HG03064 (cell line): ENCODE measurements at regions not wholly inside any gene's neighbourhood (a gene's known extent, or its start where the extent isn't known, plus 50 kb on each side); places are given as distances from the start of the nearest gene placed in this dataset.
"Not testable (repeated sequence)": the region's sequence is repeated elsewhere in the genome, so short reads cannot be mapped to it uniquely, and the experiment has no call there.

Experiments
- ATAC-seq: cut with Tn5 transposase; IDR thresholded peaks from one replicate; pipeline ENCODE4 v1.9.1; 2021; ENCODE audit warnings: low read depth; ENCODE audit not compliant: unreplicated experiment

DNA sequence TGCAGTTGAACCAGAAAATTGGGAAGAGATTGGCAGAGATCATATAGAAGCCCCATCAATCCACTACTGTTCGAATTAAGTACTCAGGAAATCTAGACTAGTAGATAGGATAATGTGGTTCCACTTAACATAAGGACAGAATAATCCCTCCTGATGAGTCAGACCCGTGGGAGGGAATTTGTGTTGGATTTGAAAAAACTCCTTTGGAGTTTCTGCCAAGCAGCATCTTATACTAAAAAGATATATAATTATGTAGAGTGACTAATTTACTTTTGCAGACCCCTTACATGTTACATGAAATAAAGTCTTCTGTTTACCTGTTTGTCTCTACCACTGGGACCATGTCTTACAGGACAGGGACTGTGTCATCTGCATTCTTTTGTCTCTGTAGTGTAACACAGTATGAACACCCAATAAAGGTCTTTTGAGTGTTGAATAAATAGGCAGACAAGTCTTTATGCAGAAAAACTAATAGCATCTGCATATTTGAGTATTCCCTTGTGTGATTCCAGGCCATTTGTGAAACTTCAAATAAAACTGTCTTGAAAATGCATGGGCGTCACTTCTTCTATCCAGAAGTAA is 122.6 kb upstream of the DNAJC10 start:
- no peak for ATAC-seq

DNA sequence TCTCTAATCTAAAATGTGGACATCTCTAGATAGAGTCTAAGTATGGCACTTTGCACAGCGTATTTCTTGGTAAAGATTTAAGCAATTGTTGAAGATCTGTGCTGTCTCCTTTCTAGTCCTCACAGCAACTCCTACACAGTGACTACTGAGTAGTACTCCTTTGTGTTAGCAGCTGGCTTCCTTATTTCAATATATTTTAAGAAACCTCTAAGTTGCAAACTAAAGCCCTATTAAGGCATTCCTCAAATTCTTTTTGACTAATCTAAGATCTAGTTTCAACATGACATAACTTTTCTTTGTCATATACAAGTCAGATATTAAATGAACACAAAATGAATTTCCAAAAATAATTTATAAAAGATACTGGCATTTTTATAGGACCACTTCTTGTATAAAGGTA is 121.8 kb upstream of the DNAJC10 start:
- ATAC-seq, result no peak

GRCh38 chr2:182595650-182596049 is 120.4 kb upstream of the DNAJC10 start:
- no peak for ATAC-seq

- ATAC-seq, result no peak
Observed at GRCh38 chr2:182597570-182598295, 118.3 kb upstream of the DNAJC10 start.

DNA sequence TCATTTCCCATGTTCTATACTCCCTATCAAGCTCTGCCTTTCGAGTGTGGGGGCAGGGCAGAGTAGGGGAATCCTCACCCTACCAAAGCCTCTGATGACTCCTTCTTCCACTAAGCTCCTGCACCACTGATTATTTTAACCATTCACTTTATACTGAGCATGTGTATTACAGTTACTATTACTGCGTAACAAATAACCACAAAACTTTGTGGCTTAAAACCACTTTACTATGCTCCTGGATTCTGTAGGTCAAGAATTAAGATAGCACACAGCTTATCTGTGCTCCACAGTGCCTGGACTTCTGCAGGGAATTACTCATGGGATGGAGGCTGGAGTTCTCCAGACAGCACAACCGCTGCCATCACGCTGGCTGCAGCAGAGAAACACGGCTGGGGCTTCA is 117.4 kb upstream of the DNAJC10 start:
- ATAC-seq, result no peak

DNA sequence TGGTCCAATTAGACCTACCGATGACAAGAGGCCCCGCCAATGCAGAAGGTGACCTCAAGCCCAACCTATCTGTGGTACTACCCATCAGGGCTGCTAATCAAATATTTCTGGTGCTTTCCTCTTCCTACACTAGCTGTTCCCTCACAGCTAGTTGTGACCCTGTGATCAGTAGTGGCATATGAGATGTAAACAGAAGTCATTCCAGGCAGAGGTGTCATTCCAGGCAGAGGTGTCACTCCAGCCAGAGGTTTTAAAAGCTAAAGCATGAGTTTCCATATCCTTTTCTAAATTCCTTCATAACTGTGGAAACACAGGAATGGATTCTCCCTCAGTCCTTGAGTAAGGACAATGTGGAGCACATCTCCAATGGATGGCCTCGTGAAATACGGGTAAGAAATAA is 110.9 kb upstream of the DNAJC10 start:
- ATAC-seq, result no peak

GRCh38 chr2:182606728-182607681 is 109.1 kb upstream of the DNAJC10 start:
- ATAC-seq, result no peak

- ATAC-seq, result no peak
Observed at GRCh38 chr2:182608181-182608845, 107.7 kb upstream of the DNAJC10 start.

GRCh38 chr2:182609005-182609404 is 107.1 kb upstream of the DNAJC10 start:
- not testable (repeated sequence) for ATAC-seq

DNA sequence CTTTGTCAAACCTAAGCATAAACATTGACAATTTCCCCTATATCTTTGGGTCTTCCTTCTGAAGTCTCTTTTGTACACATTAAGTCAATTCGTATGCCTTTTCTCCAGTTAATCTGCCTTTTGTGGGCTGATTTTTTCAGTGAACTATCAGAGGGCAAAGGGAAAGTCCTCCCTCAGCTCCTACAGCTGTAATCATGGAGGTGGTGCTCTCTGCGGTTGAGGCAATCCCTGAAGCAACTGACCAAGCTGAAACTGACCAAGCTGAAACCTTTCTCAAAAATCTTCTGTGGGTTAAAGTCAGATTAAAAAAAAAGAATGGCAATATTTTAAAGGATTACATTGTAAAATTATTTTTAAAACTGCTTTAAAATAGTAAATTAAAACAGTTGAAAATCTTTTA is 105.8 kb upstream of the DNAJC10 start:
- ATAC-seq, result no peak

DNA sequence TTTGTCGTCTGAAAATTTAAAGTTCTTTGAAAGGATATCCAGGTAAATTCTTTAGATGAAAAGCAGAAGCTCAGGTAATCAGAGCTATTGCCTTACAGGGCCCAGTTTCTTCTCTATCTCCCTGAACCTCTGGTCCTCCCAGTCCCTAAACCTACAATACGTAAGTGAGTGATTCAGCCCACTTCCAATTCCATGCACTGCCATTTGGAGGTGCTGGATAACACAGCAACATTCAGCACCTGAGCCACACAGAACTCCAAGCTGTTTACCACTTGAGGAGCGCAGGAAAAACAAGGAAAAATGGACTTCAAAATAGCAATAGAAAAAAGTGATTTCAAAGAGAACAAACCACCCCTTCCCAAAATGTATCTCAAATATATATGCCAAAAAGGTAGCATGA is 105.0 kb upstream of the DNAJC10 start:
- no peak for ATAC-seq

DNA sequence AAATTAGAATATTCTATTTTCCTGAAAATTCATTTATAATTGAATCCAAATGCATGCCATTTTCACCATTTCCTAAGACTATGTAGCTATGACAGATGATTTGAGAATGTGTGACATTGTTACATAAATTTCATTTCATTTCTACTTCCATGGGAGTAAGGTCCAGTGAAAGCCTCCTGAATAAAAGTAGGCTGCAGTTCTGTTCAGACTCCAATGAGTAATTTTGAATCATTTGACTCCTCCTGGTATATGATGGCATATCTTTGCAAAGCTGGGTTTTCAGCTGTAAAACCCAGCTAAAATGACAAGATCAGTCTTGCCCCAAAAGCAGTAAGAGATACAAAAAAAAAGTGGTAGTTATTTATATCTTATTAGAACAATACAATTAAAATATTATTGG is 101.0 kb upstream of the DNAJC10 start:
- no peak for ATAC-seq

DNA sequence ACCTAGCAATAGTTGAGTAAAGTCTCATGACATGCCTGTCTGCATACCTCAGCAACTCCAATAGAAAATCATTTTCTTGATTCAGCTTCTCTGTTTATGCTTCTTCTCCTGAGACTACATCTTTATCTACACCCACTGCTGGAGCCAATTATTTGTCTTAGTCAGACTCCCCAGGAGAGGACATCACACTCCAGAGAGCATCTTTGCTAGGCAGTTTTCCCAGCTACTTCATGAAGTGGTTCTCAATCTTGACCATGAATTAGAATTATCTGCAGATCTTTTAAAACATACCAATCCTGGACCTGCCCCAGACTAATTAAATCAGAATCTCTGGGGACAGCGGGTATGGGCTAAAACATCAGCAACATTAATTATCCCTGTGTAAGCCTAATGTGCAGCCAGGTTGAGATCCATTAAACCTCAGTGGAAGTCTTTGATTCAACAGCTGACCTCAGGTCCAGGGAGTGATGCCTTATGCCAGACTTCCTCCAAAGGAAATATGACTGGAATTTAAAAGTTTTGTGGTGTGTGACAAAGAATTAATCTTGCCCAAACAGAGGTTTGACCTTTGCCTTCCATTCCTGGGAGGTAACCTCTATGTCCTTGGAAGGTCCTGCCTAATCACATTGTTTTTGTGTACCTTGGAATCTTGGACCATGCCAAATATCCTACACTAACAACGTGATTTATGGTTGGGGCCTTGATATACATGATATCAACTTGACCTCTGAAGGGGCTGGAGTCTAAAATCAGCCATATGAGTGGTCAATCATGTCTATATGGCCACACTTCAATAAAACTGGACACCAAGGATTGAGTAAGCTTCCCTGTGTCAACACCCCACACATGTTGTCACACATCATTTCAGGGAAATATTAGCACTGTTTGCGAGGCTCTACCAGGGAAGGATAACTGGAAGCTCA is 99.3 kb upstream of the DNAJC10 start:
- no peak for ATAC-seq

DNA sequence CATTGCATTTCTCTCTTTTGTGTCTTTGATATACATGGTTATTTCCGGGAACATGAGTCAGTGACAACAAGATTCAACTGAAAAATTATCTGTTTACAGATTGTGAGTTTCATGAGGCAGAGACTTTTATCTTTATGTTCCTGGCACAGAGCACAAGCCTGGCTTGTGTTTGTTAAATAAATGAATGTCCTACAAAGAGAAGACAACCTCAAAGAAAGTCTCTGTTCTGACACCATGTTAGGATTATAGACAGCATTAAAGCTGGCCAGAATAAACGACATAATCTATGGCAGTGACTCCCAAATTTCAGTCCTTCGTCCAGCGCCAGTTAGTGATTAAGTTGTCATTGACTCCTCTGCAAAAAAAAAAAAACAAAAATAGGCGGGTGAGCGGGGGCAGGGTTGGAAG is 97.4 kb upstream of the DNAJC10 start:
- no peak for ATAC-seq

DNA sequence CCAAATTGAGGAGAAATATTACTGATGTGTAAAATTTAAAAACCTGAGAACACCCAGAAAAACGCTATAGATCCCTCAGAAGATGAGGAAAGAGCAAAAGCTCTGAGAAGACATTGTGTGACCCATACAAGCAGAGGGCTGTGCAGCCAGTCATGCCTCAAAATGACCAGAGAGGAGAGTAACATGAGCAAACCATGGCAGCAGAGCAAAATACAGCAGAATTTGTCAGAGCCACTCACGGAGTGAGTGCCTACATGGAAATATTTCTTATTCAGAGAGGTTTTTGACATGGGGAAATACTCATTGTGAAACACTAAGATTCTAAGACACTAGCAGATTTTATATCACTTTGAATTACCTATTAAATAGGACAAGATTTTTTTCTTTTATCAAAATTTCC is 96.8 kb upstream of the DNAJC10 start:
- no peak for ATAC-seq

DNA sequence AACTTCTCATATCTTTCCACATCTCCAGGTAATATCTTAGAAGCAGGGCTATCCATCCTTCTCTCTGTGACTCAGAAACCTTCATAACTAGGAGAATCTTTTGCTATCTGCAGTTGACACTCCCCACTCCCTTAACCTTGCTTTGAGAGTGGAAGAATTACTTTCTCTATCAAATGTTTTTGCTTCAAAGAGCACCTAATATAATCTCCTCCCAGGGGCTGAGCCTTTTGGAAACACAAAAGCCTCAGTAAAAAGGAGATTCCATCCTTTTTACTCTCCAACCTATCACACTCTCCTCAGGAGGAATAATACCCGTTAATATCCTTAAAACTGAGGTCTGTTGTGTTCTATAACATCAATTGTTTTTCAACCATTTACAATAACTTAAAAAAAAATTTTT is 94.9 kb upstream of the DNAJC10 start:
- ATAC-seq, result no peak

GRCh38 chr2:182621810-182622209 is 94.2 kb upstream of the DNAJC10 start:
- no peak for ATAC-seq

GRCh38 chr2:182622231-182622630 is 93.8 kb upstream of the DNAJC10 start:
- ATAC-seq, result no peak

- ATAC-seq, result no peak
Observed at GRCh38 chr2:182625814-182626213, 90.2 kb upstream of the DNAJC10 start.

- ATAC-seq, result no peak
Observed at GRCh38 chr2:182628916-182629315, 87.1 kb upstream of the DNAJC10 start.
